Central memory CD8-positive, alpha-beta T cell (primary cell): ENCODE measurements at regions not wholly inside any gene's neighbourhood (a gene's known extent, or its start where the extent isn't known, plus 50 kb on each side); places are given as distances from the start of the nearest gene placed in this dataset.

Experiments used
- ATAC-seq: fragments of 150-1000 bp; cut with Tn5 transposase; replicated peaks from 2 replicates; pipeline ENCODE4 v1.10.0; 2022; ENCODE audit warnings: mild to moderate bottlenecking, moderate FRiP score, moderate number of reproducible peaks; ENCODE audit not compliant: poor library complexity, severe bottlenecking; ENCODE audit errors: extremely low read depth
- DNase-seq, 2 donors: peaks; one replicate each; pipeline ENCODE4 v3.0.0; 2021; ENCODE audit warnings: low spot score in 2 of 2
- H3K27ac Mint-ChIP-seq: one replicate; pipeline ENCODE4 v1.8.0; 2022; ENCODE audit warnings: low read depth, mild to moderate bottlenecking, moderate library complexity, mixed read lengths
- H3K27me3 Mint-ChIP-seq: one replicate; pipeline ENCODE4 v1.8.0; 2022; ENCODE audit warnings: mixed read lengths
- H3K36me3 Mint-ChIP-seq: one replicate; pipeline ENCODE4 v1.8.0; 2022; ENCODE audit warnings: mild to moderate bottlenecking, moderate library complexity, mixed read lengths; ENCODE audit not compliant: insufficient read depth
- H3K4me1 Mint-ChIP-seq: one replicate; pipeline ENCODE4 v1.8.0; 2022; ENCODE audit warnings: mixed read lengths
- H3K4me3 Mint-ChIP-seq: one replicate; pipeline ENCODE4 v1.8.0; 2022; ENCODE audit warnings: mild to moderate bottlenecking, moderate library complexity, mixed read lengths
- H3K9me3 Mint-ChIP-seq: one replicate; pipeline ENCODE4 v1.8.0; 2022; ENCODE audit warnings: mixed read lengths

GRCh38 chr6:126232671-126233070 is 107.2 kb upstream of the CENPW start:
- no peaks in the 10 kb centered on the region for H3K36me3 Mint-ChIP-seq
- ATAC-seq (no peak), DNase-seq (no peak)
- H3K27ac Mint-ChIP-seq: no peak overlapping the region
- H3K9me3 Mint-ChIP-seq: no peaks in the 10 kb centered on the region
- peaks cover 2% of the 10 kb centered on the region for H3K27me3 Mint-ChIP-seq
- no peaks in the 10 kb centered on the region for H3K4me1 Mint-ChIP-seq
- H3K4me3 Mint-ChIP-seq: no peak overlapping the region

- DNase-seq (no peak), ATAC-seq (no peak)
- Mint-ChIP-seq H3K4me3 (no peak overlapping the region), H3K27me3 (peaks cover 7% of the 10 kb centered on the region), H3K4me1 (no peaks in the 10 kb centered on the region), H3K36me3 (no peaks in the 10 kb centered on the region), H3K27ac (no peak overlapping the region), H3K9me3 (peaks cover 4% of the 10 kb centered on the region)
These were observed 106.7 kb upstream of the CENPW start for GRCh38 chr6:126233192-126233591.

GRCh38 chr6:126235363-126235762 is 104.6 kb upstream of the CENPW start:
- H3K27me3 Mint-ChIP-seq: peaks cover 9% of the 10 kb centered on the region
- no peaks in the 10 kb centered on the region for H3K4me1 Mint-ChIP-seq
- H3K36me3 Mint-ChIP-seq: no peaks in the 10 kb centered on the region
- H3K27ac Mint-ChIP-seq: no peak overlapping the region
- ATAC-seq (no peak), DNase-seq (no peak)
- H3K9me3 Mint-ChIP-seq: peaks cover 5% of the 10 kb centered on the region
- H3K4me3 Mint-ChIP-seq: no peak overlapping the region

GRCh38 chr6:126245077-126245476 is 94.8 kb upstream of the CENPW start:
- Mint-ChIP-seq H3K27ac (no peak overlapping the region), H3K9me3 (peaks cover 4% of the 10 kb centered on the region), H3K4me1 (no peaks in the 10 kb centered on the region), H3K27me3 (no peaks in the 10 kb centered on the region), H3K4me3 (no peak overlapping the region), H3K36me3 (no peaks in the 10 kb centered on the region)
- no peak for DNase-seq
- no peak for ATAC-seq

GRCh38 chr6:126252154-126252553 is 87.8 kb upstream of the CENPW start:
- Mint-ChIP-seq H3K4me3 (no peak overlapping the region), H3K4me1 (no peaks in the 10 kb centered on the region), H3K27me3 (no peaks in the 10 kb centered on the region), H3K36me3 (no peaks in the 10 kb centered on the region), H3K27ac (no peak overlapping the region), H3K9me3 (peaks cover 4% of the 10 kb centered on the region)
- ATAC-seq (no peak), DNase-seq (no peak)

- no peaks in the 10 kb centered on the region for H3K36me3 Mint-ChIP-seq
These were observed 86.5 kb upstream of the CENPW start for GRCh38 chr6:126253431-126253830.

GRCh38 chr6:126258150-126258549 is 81.8 kb upstream of the CENPW start:
- no peak for ATAC-seq
- no peaks in the 10 kb centered on the region for H3K4me1 Mint-ChIP-seq
- DNase-seq: no peak
- H3K27ac Mint-ChIP-seq: no peak overlapping the region
- H3K4me3 Mint-ChIP-seq: no peak overlapping the region
- no peaks in the 10 kb centered on the region for H3K27me3 Mint-ChIP-seq
- peaks cover 28% of the 10 kb centered on the region for H3K9me3 Mint-ChIP-seq
- H3K36me3 Mint-ChIP-seq: no peaks in the 10 kb centered on the region

More at GRCh38 chr6:126253431-126253830, 86.5 kb upstream of the CENPW start:
- Mint-ChIP-seq H3K27me3 (no peaks in the 10 kb centered on the region), H3K4me3 (no peak overlapping the region), H3K27ac (no peak overlapping the region), H3K4me1 (no peaks in the 10 kb centered on the region), H3K9me3 (peaks cover 6% of the 10 kb centered on the region)
- ATAC-seq: no peak
- DNase-seq: no peak

GRCh38 chr6:126261792-126262421 is 78.0 kb upstream of the CENPW start:
- peaks cover 27% of the 10 kb centered on the region for H3K9me3 Mint-ChIP-seq
- no peak for ATAC-seq
- DNase-seq: no peak
- H3K4me3 Mint-ChIP-seq: no peak overlapping the region
- H3K36me3 Mint-ChIP-seq: no peaks in the 10 kb centered on the region
- H3K27ac Mint-ChIP-seq: no peak overlapping the region
- no peaks in the 10 kb centered on the region for H3K27me3 Mint-ChIP-seq
- H3K4me1 Mint-ChIP-seq: no peaks in the 10 kb centered on the region

- H3K4me1 Mint-ChIP-seq: no peaks in the 10 kb centered on the region
- H3K27ac Mint-ChIP-seq: no peak overlapping the region
- H3K9me3 Mint-ChIP-seq: peaks cover 28% of the 10 kb centered on the region
- H3K36me3 Mint-ChIP-seq: no peaks in the 10 kb centered on the region
- DNase-seq (no peak), ATAC-seq (no peak)
- no peak overlapping the region for H3K4me3 Mint-ChIP-seq
- no peaks in the 10 kb centered on the region for H3K27me3 Mint-ChIP-seq
These were observed 75.7 kb upstream of the CENPW start for GRCh38 chr6:126264265-126264664.

GRCh38 chr6:126266664-126267063 is 73.3 kb upstream of the CENPW start:
- no peak for ATAC-seq
- Mint-ChIP-seq H3K9me3 (peaks cover 9% of the 10 kb centered on the region), H3K36me3 (no peaks in the 10 kb centered on the region), H3K4me1 (no peaks in the 10 kb centered on the region), H3K4me3 (no peak overlapping the region), H3K27ac (no peak overlapping the region), H3K27me3 (no peaks in the 10 kb centered on the region)
- no peak for DNase-seq

- peaks cover 6% of the 10 kb centered on the region for H3K9me3 Mint-ChIP-seq
- H3K4me3 Mint-ChIP-seq: no peak overlapping the region
- DNase-seq (no peak), ATAC-seq (no peak)
- no peaks in the 10 kb centered on the region for H3K36me3 Mint-ChIP-seq
- H3K27ac Mint-ChIP-seq: no peak overlapping the region
- H3K27me3 Mint-ChIP-seq: no peaks in the 10 kb centered on the region
- no peaks in the 10 kb centered on the region for H3K4me1 Mint-ChIP-seq
These were observed 72.3 kb upstream of the CENPW start for GRCh38 chr6:126267626-126268025.

GRCh38 chr6:126268092-126268491 is 71.8 kb upstream of the CENPW start:
- ATAC-seq (no peak), DNase-seq (no peak)
- peaks cover 6% of the 10 kb centered on the region for H3K9me3 Mint-ChIP-seq
- H3K4me1 Mint-ChIP-seq: no peaks in the 10 kb centered on the region
- no peaks in the 10 kb centered on the region for H3K36me3 Mint-ChIP-seq
- H3K27me3 Mint-ChIP-seq: no peaks in the 10 kb centered on the region
- H3K4me3 Mint-ChIP-seq: no peak overlapping the region
- H3K27ac Mint-ChIP-seq: no peak overlapping the region

GRCh38 chr6:126280287-126280686 is 59.6 kb upstream of the CENPW start:
- DNase-seq (no peak), ATAC-seq (no peak)
- Mint-ChIP-seq H3K36me3 (peaks cover 2% of the 10 kb centered on the region), H3K27me3 (no peaks in the 10 kb centered on the region), H3K9me3 (no peaks in the 10 kb centered on the region), H3K4me1 (no peaks in the 10 kb centered on the region), H3K27ac (no peak overlapping the region), H3K4me3 (no peak overlapping the region)
